H9 (cell line): ENCODE measurements at regions not wholly inside any gene's neighbourhood (a gene's known extent, or its start where the extent isn't known, plus 50 kb on each side); places are given as distances from the start of the nearest gene placed in this dataset.

Experiments used
- DNase-seq: peaks from one replicate; pipeline ENCODE4 v3.0.0-alpha.2; 2017
- H2AFZ ChIP-seq: one replicate; pipeline ENCODE4 v1.6.1; 2013; ENCODE audit warnings: mild to moderate bottlenecking, low read length, control low read depth, moderate library complexity
- H2AK5ac ChIP-seq: 2 replicates; pipeline ENCODE4 v1.6.1; 2013; ENCODE audit warnings: low read length, control low read depth, mixed read lengths; ENCODE audit not compliant: insufficient read length
- H2BK120ac ChIP-seq: one replicate; pipeline ENCODE4 v1.6.1; 2013; ENCODE audit warnings: low read depth, mild to moderate bottlenecking, low read length, control low read depth, inconsistent platforms; ENCODE audit not compliant: poor library complexity, severe bottlenecking
- H2BK12ac ChIP-seq: 2 replicates; pipeline ENCODE4 v1.6.1; 2013; ENCODE audit warnings: low read length, control low read depth, mixed read lengths, low read depth; ENCODE audit not compliant: insufficient read length
- H2BK15ac ChIP-seq: 2 replicates; pipeline ENCODE4 v1.6.1; 2013; ENCODE audit warnings: low read depth, low read length, control low read depth
- H2BK20ac ChIP-seq: one replicate; pipeline ENCODE4 v1.6.1; 2013; ENCODE audit warnings: low read depth, mild to moderate bottlenecking, low read length, control low read depth, inconsistent platforms; ENCODE audit not compliant: poor library complexity, severe bottlenecking
- H2BK5ac ChIP-seq: 2 replicates; pipeline ENCODE4 v1.6.1; 2013; ENCODE audit warnings: low read length, control low read depth, mixed read lengths; ENCODE audit not compliant: insufficient read length
- H3K14ac ChIP-seq: 2 replicates; pipeline ENCODE4 v1.6.1; 2013; ENCODE audit warnings: low read length, control low read depth; ENCODE audit not compliant: insufficient read depth
- H3K18ac ChIP-seq: 2 replicates; pipeline ENCODE4 v1.6.1; 2013; ENCODE audit warnings: low read depth, mild to moderate bottlenecking, mixed read lengths, low read length, control low read depth; ENCODE audit not compliant: insufficient read length
- H3K23ac ChIP-seq: 2 replicates; pipeline ENCODE4 v1.6.1; 2013; ENCODE audit warnings: low read length, control low read depth, mixed read lengths, low read depth; ENCODE audit not compliant: insufficient read length
- H3K23me2 ChIP-seq: 2 replicates; pipeline ENCODE4 v1.6.1; 2013; ENCODE audit warnings: low read depth, mild to moderate bottlenecking, mixed read lengths, low read length, control low read depth; ENCODE audit not compliant: insufficient read length, poor library complexity, severe bottlenecking
- H3K27ac ChIP-seq: 2 replicates; pipeline ENCODE4 v1.5.1; 2013; ENCODE audit warnings: low read length, control low read depth, mixed read lengths, low read depth; ENCODE audit not compliant: insufficient read length
- H3K27me3 ChIP-seq: 2 replicates; pipeline ENCODE4 v1.6.1; 2013; ENCODE audit warnings: low read length, control low read depth, inconsistent platforms; ENCODE audit not compliant: insufficient read depth
- H3K4ac ChIP-seq: 2 replicates; pipeline ENCODE4 v1.6.1; 2013; ENCODE audit warnings: low read depth, mild to moderate bottlenecking, control low read depth, inconsistent platforms, low read length, moderate library complexity
- H3K4me1 ChIP-seq: 2 replicates; pipeline ENCODE4 v1.6.1; 2013; ENCODE audit warnings: low read length, control low read depth, inconsistent platforms; ENCODE audit not compliant: insufficient read depth
- H3K4me2 ChIP-seq: 2 replicates; pipeline ENCODE4 v1.6.1; 2013; ENCODE audit warnings: low read length, control low read depth, mixed read lengths; ENCODE audit not compliant: insufficient read length, insufficient read depth
- H3K56ac ChIP-seq: 2 replicates; pipeline ENCODE4 v1.6.1; 2013; ENCODE audit warnings: low read depth, mild to moderate bottlenecking, mixed read lengths, low read length, control low read depth; ENCODE audit not compliant: insufficient read length
- H3K79me1 ChIP-seq: 2 replicates; pipeline ENCODE4 v1.6.1; 2013; ENCODE audit warnings: low read depth, mild to moderate bottlenecking, moderate library complexity, low read length, control low read depth, inconsistent platforms; ENCODE audit not compliant: insufficient read depth, poor library complexity, severe bottlenecking
- H3K79me2 ChIP-seq: 2 replicates; pipeline ENCODE4 v1.6.1; 2013; ENCODE audit warnings: low read length, control low read depth, inconsistent platforms; ENCODE audit not compliant: insufficient read depth
- H3K9ac ChIP-seq: 2 replicates; pipeline ENCODE4 v1.6.1; 2013; ENCODE audit warnings: low read length, control low read depth, mixed read lengths; ENCODE audit not compliant: insufficient read length; ENCODE audit errors: extremely low read depth
- H3K9me3 ChIP-seq: one replicate; pipeline ENCODE4 v1.6.1; 2013; ENCODE audit warnings: low read depth, low read length, inconsistent platforms; ENCODE audit not compliant: control insufficient read depth
- H3T11ph ChIP-seq: one replicate; pipeline ENCODE4 v1.6.1; 2013; ENCODE audit warnings: mild to moderate bottlenecking, low read length, control low read depth, inconsistent platforms
- H4K20me1 ChIP-seq: one replicate; pipeline ENCODE4 v1.6.1; 2013; ENCODE audit not compliant: control insufficient read depth, insufficient read length, insufficient read depth
- H4K5ac ChIP-seq: 2 replicates; pipeline ENCODE4 v1.6.1; 2013; ENCODE audit warnings: low read depth, mild to moderate bottlenecking, mixed read lengths, low read length, control low read depth; ENCODE audit not compliant: insufficient read length
- H4K8ac ChIP-seq: replicated peaks from 2 replicates; pipeline ENCODE4 v1.6.1; 2013; ENCODE audit warnings: low read length, control low read depth, mixed read lengths, low read depth; ENCODE audit not compliant: insufficient read length
- H4K91ac ChIP-seq: 2 replicates; pipeline ENCODE4 v1.6.1; 2013; ENCODE audit warnings: low read depth, mild to moderate bottlenecking, moderate library complexity, mixed read lengths, low read length, control low read depth; ENCODE audit not compliant: insufficient read length
- H3K27ac Mint-ChIP-seq, 3 experiments: 2 replicates in 2 of 3; 3 replicates in 1 of 3; pipeline ENCODE4 v1.8.0; 2020 to 2021; ENCODE audit warnings: mixed read lengths in 3 of 3, mild to moderate bottlenecking in 1 of 3, moderate library complexity in 1 of 3
- H3K27me3 Mint-ChIP-seq: 2 replicates; pipeline ENCODE4 v1.8.0; 2021; ENCODE audit warnings: low read depth, mild to moderate bottlenecking, moderate library complexity, mixed read lengths
- H3K36me3 Mint-ChIP-seq, 3 experiments: 2 replicates in 2 of 3; 3 replicates in 1 of 3; pipeline ENCODE4 v1.8.0; 2020 to 2021; ENCODE audit warnings: low read depth in 3 of 3, mixed read lengths in 3 of 3; ENCODE audit not compliant: insufficient read depth in 1 of 3
- H3K4me1 Mint-ChIP-seq, 2 experiments: 2 replicates each; pipeline ENCODE4 v1.8.0; 2020; ENCODE audit warnings: mixed read lengths in 2 of 2
- H3K4me3 Mint-ChIP-seq, 2 experiments: 2 replicates in 1 of 2; 3 replicates in 1 of 2; pipeline ENCODE4 v1.8.0; 2020 to 2021; ENCODE audit warnings: mild to moderate bottlenecking in 2 of 2, mixed read lengths in 2 of 2, moderate library complexity in 1 of 2
- H3K9me3 Mint-ChIP-seq, 2 experiments: 2 replicates in 1 of 2; 3 replicates in 1 of 2; pipeline ENCODE4 v1.8.0; 2020; ENCODE audit warnings: mild to moderate bottlenecking in 2 of 2, mixed read lengths in 2 of 2, moderate library complexity in 1 of 2
- WGBS: extraction: QIAGEN DNeasy Blood & Tissue Kit; methylation state at CpG from one replicate; pipeline ENCODE4 v1.1.7; 2013; ENCODE audit warnings: missing lambda C conversion rate, low lambda C conversion rate, mixed read lengths; ENCODE audit not compliant: insufficient read length; ENCODE audit errors: extremely low coverage; 5-methylcytosine and 5-hydroxymethylcytosine counted together
- TF ChIP-seq, protein P1 (sequence below): fragments of 200-600 bp; sonication (generic); conservative IDR thresholded peaks from 3 replicates; pipeline ENCODE4 v1.8.0; 2021; ENCODE audit warnings: antibody characterized with exemption, mild to moderate bottlenecking

DNA sequence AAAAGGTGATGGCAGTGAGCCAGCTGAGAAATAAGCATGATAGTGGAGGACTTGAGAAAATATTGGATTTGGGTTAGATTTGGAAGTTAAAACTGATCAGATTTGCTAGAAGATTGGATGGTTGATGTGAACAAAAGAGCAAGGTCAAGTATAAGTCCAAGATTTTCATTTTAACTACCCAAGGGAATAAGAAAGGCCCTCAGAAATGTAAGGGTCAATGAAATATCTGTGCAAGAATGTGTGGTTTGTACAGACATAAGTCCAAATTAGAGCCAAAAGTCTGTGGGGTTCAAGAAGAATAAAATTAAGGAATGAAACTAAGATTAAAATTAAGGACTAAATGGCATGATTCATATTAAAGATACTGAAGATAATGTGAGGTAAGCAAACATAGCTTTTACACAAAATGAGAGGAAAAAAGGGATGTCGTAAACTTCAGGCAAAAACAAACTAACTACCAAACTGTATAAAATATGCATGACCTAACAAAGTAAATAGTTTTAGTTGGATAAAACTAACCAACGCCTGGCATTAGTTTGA is 78.4 kb upstream of the CACNA2D1 start:
- H2AK5ac ChIP-seq, result no peak overlapping the region
- WGBS, result no CpG with 5 or more reads among the region's 2 CpGs
- H2BK5ac ChIP-seq, result no peak overlapping the region

More for the DNA sequence above, 78.4 kb upstream of the CACNA2D1 start:
- Histone ChIP-seq H2BK20ac (no peak overlapping the region), H4K5ac (no peak overlapping the region), H3K9me3 (no peaks in the 10 kb centered on the region), H3K56ac (no peak overlapping the region), H3K27ac (no peak overlapping the region), H3K14ac (no peak overlapping the region), H3K4me1 (no peaks in the 10 kb centered on the region; the same call in 1 of the 2 replicates), H2BK15ac (no peak overlapping the region), H3K18ac (no peak overlapping the region), H4K20me1 (no peaks in the 10 kb centered on the region), H3K27me3 (no peaks in the 10 kb centered on the region), H4K91ac (no peak overlapping the region), H3K23me2 (no peaks in the 10 kb centered on the region), H3K23ac (no peak overlapping the region), H3K4me2 (no peak overlapping the region), H3K9ac (no peak overlapping the region), H3K4ac (no peak overlapping the region), H3T11ph (no peak overlapping the region), H2BK120ac (no peak overlapping the region), H4K8ac (no peak overlapping the region), H3K79me1 (no peaks in the 10 kb centered on the region), H2BK12ac (no peak overlapping the region), H3K79me2 (no peaks in the 10 kb centered on the region), H2AFZ (no peak overlapping the region)
- Mint-ChIP-seq H3K27me3 (no peaks in the 10 kb centered on the region), H3K9me3 (no peaks in the 10 kb centered on the region), H3K36me3 (no peaks in the 10 kb centered on the region), H3K4me1 (peaks cover 6 to 8% of the 10 kb centered on the region in 2 experiments), H3K4me3 (no peak overlapping the region), H3K27ac (no peak overlapping the region; a peak in 1 of 7 replicates)
- DNase-seq, result no peak
- TF ChIP-seq, protein P1, sequence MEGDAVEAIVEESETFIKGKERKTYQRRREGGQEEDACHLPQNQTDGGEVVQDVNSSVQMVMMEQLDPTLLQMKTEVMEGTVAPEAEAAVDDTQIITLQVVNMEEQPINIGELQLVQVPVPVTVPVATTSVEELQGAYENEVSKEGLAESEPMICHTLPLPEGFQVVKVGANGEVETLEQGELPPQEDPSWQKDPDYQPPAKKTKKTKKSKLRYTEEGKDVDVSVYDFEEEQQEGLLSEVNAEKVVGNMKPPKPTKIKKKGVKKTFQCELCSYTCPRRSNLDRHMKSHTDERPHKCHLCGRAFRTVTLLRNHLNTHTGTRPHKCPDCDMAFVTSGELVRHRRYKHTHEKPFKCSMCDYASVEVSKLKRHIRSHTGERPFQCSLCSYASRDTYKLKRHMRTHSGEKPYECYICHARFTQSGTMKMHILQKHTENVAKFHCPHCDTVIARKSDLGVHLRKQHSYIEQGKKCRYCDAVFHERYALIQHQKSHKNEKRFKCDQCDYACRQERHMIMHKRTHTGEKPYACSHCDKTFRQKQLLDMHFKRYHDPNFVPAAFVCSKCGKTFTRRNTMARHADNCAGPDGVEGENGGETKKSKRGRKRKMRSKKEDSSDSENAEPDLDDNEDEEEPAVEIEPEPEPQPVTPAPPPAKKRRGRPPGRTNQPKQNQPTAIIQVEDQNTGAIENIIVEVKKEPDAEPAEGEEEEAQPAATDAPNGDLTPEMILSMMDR, result no peak
